K562 (cell line): ENCODE measurements at regions not wholly inside any gene's neighbourhood (a gene's known extent, or its start where the extent isn't known, plus 50 kb on each side); places are given as distances from the start of the nearest gene placed in this dataset.

Experiments
- ATAC-seq: fragments of 200-7000 bp; cut with Tn5 transposase; 3 replicates; pipeline ENCODE4 v1.9.1; 2020; ENCODE audit warnings: moderate library complexity
- BruUV-seq: library from RNA; stranded (reverse); fragments of 400-500 nt; replicated peaks from 2 replicates; lab custom pipeline; 2021; lab: Mats Ljungman, UMichigan
- CTCF ChIA-PET: fragments of 300-600 bp; formaldehyde crosslinking; extraction: SDS; loops from one replicate; lab custom pipeline; 2021; ENCODE audit warnings: low intra/inter-chr PET ratio; lab: Yijun Ruan, JAX
- POLR2A ChIA-PET: fragments of 300-600, 350-650 bp; sonication (Branson Sonifier 250); formaldehyde crosslinking; extraction: SDS; loops from one replicate; lab custom pipeline; 2021; ENCODE audit warnings: antibody characterized with exemption, inconsistent platforms; lab: Yijun Ruan, JAX
- DNase-seq, 4 experiments: peaks; one replicate each; pipeline versions ENCODE4 v3.0.0 to v3.0.0-alpha.2; 2011 to 2018; ENCODE audit warnings: low spot score in 3 of 4, mixed read lengths in 3 of 4; ENCODE audit errors: extremely low read depth in 1 of 4
- FAIRE-seq: peaks from 2 replicates; lab custom pipeline; 2011; peaks lifted over from hg19 to GRCh38; lab: Jason Lieb, UNC
- H2AFZ ChIP-seq: 2 replicates; pipeline ENCODE4 v1.6.0; 2011; ENCODE audit warnings: low read depth, low read length, control low read depth, inconsistent platforms
- H3K27ac ChIP-seq: fragments of 200-600 bp; 3 replicates; pipeline ENCODE4 v1.8.0; 2011; ENCODE audit warnings: low read depth, mild to moderate bottlenecking, control low read depth, inconsistent platforms, low read length, moderate library complexity, mixed read lengths; ENCODE audit errors: extremely low read depth
- H3K27me3 ChIP-seq, 2 experiments: fragments of 300-600 bp in 1 of 2; 2 replicates in 1 of 2; 3 replicates in 1 of 2; pipeline versions ENCODE4 v1.6.0 to v1.8.0; 2011; ENCODE audit warnings: inconsistent platforms in 2 of 2, low read length in 2 of 2, mild to moderate bottlenecking in 1 of 2, mixed read lengths in 1 of 2, moderate library complexity in 1 of 2; ENCODE audit not compliant: control insufficient read depth in 2 of 2, insufficient read depth in 2 of 2
- H3K36me3 ChIP-seq: fragments of 300-600 bp; 3 replicates; pipeline ENCODE4 v1.8.0; 2011; ENCODE audit warnings: mild to moderate bottlenecking, low read length, inconsistent platforms; ENCODE audit not compliant: control insufficient read depth, insufficient read depth
- H3K4me1 ChIP-seq, 2 experiments: fragments of 200-600 bp in 1 of 2; replicated peaks in 1 of 2; 2 replicates in 1 of 2; 3 replicates in 1 of 2; pipeline versions ENCODE4 v1.5.1 to v1.8.0; 2011; ENCODE audit warnings: inconsistent platforms in 2 of 2, low read length in 2 of 2, mild to moderate bottlenecking in 1 of 2, mixed read lengths in 1 of 2, moderate library complexity in 1 of 2; ENCODE audit not compliant: control insufficient read depth in 2 of 2, insufficient read depth in 2 of 2
- H3K4me2 ChIP-seq: 2 replicates; pipeline ENCODE4 v1.6.1; 2011; ENCODE audit warnings: low read length, control low read depth, inconsistent platforms, mixed read lengths; ENCODE audit not compliant: insufficient read depth
- H3K4me3 ChIP-seq: fragments of 200-600 bp; sonication (generic), shearing (Covaris generic); 2 replicates; pipeline ENCODE4 v1.5.1; 2016; ENCODE audit warnings: control low read depth, inconsistent platforms
- H3K79me2 ChIP-seq: fragments of 200-600 bp; 3 replicates; pipeline ENCODE4 v1.8.0; 2011; ENCODE audit warnings: low read length, inconsistent platforms; ENCODE audit not compliant: control insufficient read depth, insufficient read depth
- H3K9ac ChIP-seq, 2 experiments: 2 replicates each; pipeline versions ENCODE4 v1.6.0 to v1.6.1; 2011; ENCODE audit warnings: low read depth in 2 of 2, low read length in 2 of 2, control low read depth in 1 of 2, inconsistent platforms in 1 of 2, mild to moderate bottlenecking in 1 of 2, mixed read lengths in 1 of 2; ENCODE audit not compliant: insufficient read depth in 1 of 2
- H3K9me1 ChIP-seq: one replicate; pipeline ENCODE4 v1.6.0; 2011; ENCODE audit warnings: inconsistent platforms, mild to moderate bottlenecking, low read length, moderate library complexity; ENCODE audit not compliant: control insufficient read depth, insufficient read depth
- H3K9me3 ChIP-seq: replicated peaks from 2 replicates; pipeline ENCODE4 v1.5.1; 2011; ENCODE audit warnings: low read depth, low read length, inconsistent platforms; ENCODE audit not compliant: control insufficient read depth, insufficient read depth
- H4K20me1 ChIP-seq: replicated peaks from 2 replicates; pipeline ENCODE4 v1.6.1; 2011; ENCODE audit warnings: low read length, inconsistent platforms, mixed read lengths; ENCODE audit not compliant: control insufficient read depth, insufficient read depth
- CHD1 ChIP-seq: fragments of 200-600 bp; sonication (generic); IDR thresholded peaks from one replicate; pipeline ENCODE4 v1.6.1; 2012; ENCODE audit warnings: mild to moderate bottlenecking, moderate library complexity, low read length, inconsistent platforms
- CLOCK ChIP-seq: fragments of 250-450 bp; sonication (Bioruptor Pico); IDR thresholded peaks from 2 replicates; pipeline ENCODE4 v1.4.0; 2020; ENCODE audit warnings: mild to moderate bottlenecking, moderate library complexity, borderline replicate concordance
- DNMT1 ChIP-seq: fragments of 450-650 bp; IDR thresholded peaks from 2 replicates; pipeline ENCODE4 v1.6.1; 2016; ENCODE audit warnings: antibody characterized with exemption, mild to moderate bottlenecking
- NCOA4 ChIP-seq: fragments of 450-650 bp; IDR thresholded peaks from 2 replicates; pipeline ENCODE4 v1.6.1; 2018; ENCODE audit warnings: mild to moderate bottlenecking; ENCODE audit not compliant: partially characterized antibody
- NFE2 ChIP-seq: IDR thresholded peaks from 2 replicates; pipeline ENCODE4 v1.6.1; 2014; ENCODE audit warnings: antibody characterized with exemption, low read depth
- NONO ChIP-seq, 2 experiments: fragments of 200-400 bp in 1 of 2; fragments of 450-650 bp in 1 of 2; formaldehyde crosslinking in 1 of 2; IDR thresholded peaks; 2 replicates each; pipeline ENCODE4 v1.6.1; 2017; ENCODE audit warnings: low read depth in 2 of 2, mild to moderate bottlenecking in 2 of 2, moderate library complexity in 2 of 2, low read length in 1 of 2
- PPARD ChIP-seq: fragments of 250-450 bp; sonication (Bioruptor Pico); IDR thresholded peaks from 2 replicates; pipeline ENCODE4 v1.8.0; 2022; ENCODE audit warnings: inconsistent platforms, mild to moderate bottlenecking, moderate library complexity
- SP2 ChIP-seq: IDR thresholded peaks from 2 replicates; pipeline ENCODE4 v1.6.1; 2011; ENCODE audit warnings: mild to moderate bottlenecking, low read depth, low read length, moderate library complexity; ENCODE audit not compliant: poor library complexity, severe bottlenecking; ENCODE audit errors: extremely low read depth
- TFAP4 ChIP-seq: sonication (generic); formaldehyde crosslinking; IDR thresholded peaks from 2 replicates; pipeline ENCODE4 v1.8.0; 2022; ENCODE audit warnings: missing genetic modification reagents, mild to moderate bottlenecking, moderate library complexity, borderline replicate concordance
- ZBTB8A ChIP-seq: fragments of 450-650 bp; IDR thresholded peaks from 2 replicates; pipeline ENCODE4 v1.6.1; 2018; ENCODE audit warnings: mild to moderate bottlenecking, moderate library complexity; ENCODE audit not compliant: partially characterized antibody
- ZNF444 ChIP-seq: fragments of 250-450 bp; sonication (Bioruptor Pico); IDR thresholded peaks from 2 replicates; pipeline ENCODE4 v1.4.0; 2020; ENCODE audit warnings: mild to moderate bottlenecking, moderate library complexity
- in situ Hi-C: fragments of 300-500 bp; cut with MboI; formaldehyde crosslinking; loops from 4 replicates; pipeline ENCODE4 v1.15.0; 2018; ENCODE audit warnings: inconsistent platforms, mixed read lengths
- intact Hi-C: fragments of 100-400 bp; cut with micrococcal nuclease; formaldehyde crosslinking; loops from 2 replicates; pipeline ENCODE4 v1.14.2; 2022
- TF ChIP-seq, protein P1 (sequence below): fragments of 250-450 bp; sonication (Bioruptor Pico); IDR thresholded peaks from 2 replicates; pipeline ENCODE4 v1.4.0; 2020; ENCODE audit warnings: mild to moderate bottlenecking, moderate library complexity

DNA sequence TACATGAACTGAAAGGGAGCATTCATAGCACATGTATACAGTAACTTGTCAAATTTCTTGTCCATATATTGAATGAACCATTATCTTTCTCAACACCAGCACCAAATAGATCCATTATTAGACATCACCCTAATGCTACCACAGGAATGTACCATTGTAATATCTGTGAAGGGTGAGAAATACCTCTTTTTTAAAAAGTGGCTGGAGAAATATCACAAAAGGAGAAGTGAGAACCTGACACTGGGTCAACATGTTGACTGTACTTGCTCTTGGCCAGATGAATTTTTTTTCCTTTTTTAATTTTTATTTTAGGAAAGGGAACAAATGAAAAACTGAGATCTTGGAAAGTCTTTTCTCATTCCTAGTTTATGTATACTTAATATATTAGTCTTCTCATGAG is 63.5 kb downstream of the CAVIN2 start:
- TF ChIP-seq CHD1: no peak
- TF ChIP-seq CLOCK: no peak
- TF ChIP-seq ZBTB8A: no peak
- TF ChIP-seq PPARD (CRISPR knock-in tag): no peak
- no peak for TF ChIP-seq TFAP4 (CRISPR knock-in tag)
- no peak for TF ChIP-seq SP2
- no peak for TF ChIP-seq NFE2
- TF ChIP-seq NONO (IDR thresholded peaks at IDR 0.05; ENCODE audit: low read depth in 2 of 2, low read length in 1 of 2): no peak
- TF ChIP-seq DNMT1: no peak
- no peak for TF ChIP-seq NCOA4
- TF ChIP-seq ZNF444: no peak
- TF ChIP-seq, protein P1, sequence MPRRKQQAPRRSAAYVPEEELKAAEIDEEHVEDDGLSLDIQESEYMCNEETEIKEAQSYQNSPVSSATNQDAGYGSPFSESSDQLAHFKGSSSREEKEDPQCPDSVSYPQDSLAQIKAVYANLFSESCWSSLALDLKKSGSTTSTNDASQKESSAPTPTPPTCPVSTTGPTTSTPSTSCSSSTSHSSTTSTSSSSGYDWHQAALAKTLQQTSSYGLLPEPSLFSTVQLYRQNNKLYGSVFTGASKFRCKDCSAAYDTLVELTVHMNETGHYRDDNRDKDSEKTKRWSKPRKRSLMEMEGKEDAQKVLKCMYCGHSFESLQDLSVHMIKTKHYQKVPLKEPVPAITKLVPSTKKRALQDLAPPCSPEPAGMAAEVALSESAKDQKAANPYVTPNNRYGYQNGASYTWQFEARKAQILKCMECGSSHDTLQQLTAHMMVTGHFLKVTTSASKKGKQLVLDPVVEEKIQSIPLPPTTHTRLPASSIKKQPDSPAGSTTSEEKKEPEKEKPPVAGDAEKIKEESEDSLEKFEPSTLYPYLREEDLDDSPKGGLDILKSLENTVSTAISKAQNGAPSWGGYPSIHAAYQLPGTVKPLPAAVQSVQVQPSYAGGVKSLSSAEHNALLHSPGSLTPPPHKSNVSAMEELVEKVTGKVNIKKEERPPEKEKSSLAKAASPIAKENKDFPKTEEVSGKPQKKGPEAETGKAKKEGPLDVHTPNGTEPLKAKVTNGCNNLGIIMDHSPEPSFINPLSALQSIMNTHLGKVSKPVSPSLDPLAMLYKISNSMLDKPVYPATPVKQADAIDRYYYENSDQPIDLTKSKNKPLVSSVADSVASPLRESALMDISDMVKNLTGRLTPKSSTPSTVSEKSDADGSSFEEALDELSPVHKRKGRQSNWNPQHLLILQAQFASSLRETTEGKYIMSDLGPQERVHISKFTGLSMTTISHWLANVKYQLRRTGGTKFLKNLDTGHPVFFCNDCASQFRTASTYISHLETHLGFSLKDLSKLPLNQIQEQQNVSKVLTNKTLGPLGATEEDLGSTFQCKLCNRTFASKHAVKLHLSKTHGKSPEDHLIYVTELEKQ (CRISPR knock-in tag): no peak
- Histone ChIP-seq H2AFZ (no peak overlapping the region), H3K9me1 (no peaks in the 10 kb centered on the region), H3K79me2 (no peaks in the 10 kb centered on the region), H3K36me3 (no peaks in the 10 kb centered on the region), H3K9ac (no peak overlapping the region), H3K27me3 (no peaks in the 10 kb centered on the region), H3K4me2 (no peak overlapping the region), H3K9me3 (no peaks in the 10 kb centered on the region), H3K27ac (no peak overlapping the region), H3K4me3 (no peak overlapping the region), H4K20me1 (no peaks in the 10 kb centered on the region), H3K4me1 (peaks cover 0 to 4% of the 10 kb centered on the region in 2 experiments; a peak in 2 of 5 replicates)
- no peak for FAIRE-seq
- in situ Hi-C loops: no loop called here
- no peak for DNase-seq
- no peak for ATAC-seq
- ChIA-PET POLR2A (no interaction called here), CTCF (no interaction called here)
- no TSS peak for BruUV-seq
- intact Hi-C loops: no loop called here
